ENCODE measurements at regions not wholly inside any gene's neighbourhood (a gene's known extent, or its start where the extent isn't known, plus 50 kb on each side); places are given as distances from the start of the nearest gene placed in this dataset.

DNA sequence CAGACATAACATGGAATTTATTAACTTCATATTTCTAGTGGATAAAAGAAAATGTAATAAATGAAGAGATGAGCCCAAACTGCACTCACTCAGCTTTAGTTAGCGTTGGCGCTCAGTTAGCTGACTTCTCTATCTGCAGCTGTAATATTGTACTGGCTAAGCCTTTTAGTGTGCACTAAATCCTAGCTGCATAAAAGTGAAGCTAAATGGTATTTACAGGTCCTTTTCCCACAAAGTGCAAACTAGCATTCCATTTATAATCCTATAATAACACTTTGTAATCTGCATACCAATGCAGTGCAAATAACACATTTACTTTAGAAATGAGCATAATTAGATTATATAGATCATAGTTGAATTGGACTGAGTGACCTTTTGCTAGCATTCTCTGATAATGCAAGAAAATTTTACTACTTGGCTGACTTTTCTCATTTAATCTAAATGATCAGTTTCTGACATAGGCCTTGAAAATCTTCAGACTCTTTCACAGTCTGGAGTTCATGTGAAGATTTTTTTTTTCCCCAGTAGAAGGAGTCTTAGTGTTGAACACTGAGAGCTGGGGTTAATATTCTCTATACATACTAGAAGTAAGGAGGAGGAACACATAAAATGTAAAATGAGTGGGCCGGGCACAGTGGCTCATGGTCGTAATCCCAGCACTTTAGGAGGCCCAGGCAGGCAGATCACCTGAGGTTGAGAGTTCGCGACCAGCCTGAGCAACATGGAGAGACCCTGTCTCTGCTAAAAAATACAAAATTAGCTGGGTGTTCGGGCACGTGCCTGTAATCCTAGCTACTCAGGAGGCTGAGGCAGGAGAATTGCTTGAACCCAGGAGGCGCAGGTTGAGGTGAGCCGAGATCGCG lies 1426.4 kb downstream of the PCDH9 start:
- no peaks in the 10 kb centered on the region for H3K36me3 ChIP-seq (ENCODE audit: insufficient read depth, low read length)
- Mint-ChIP-seq H3K27me3 (no peaks in the 10 kb centered on the region), H3K4me1 (ENCODE audit: low read depth) (no peaks in the 10 kb centered on the region), H3K27ac (no peak overlapping the region), H3K36me3 (ENCODE audit: low read depth) (no peaks in the 10 kb centered on the region), H3K9me3 (peaks cover 13% of the 10 kb centered on the region), H3K4me3 (no peak overlapping the region)
- H3K4me1 ChIP-seq (ENCODE audit: insufficient read depth, low read length): no peaks in the 10 kb centered on the region
- no peak overlapping the region for H3K27ac ChIP-seq (ENCODE audit: low read depth in 1 of 2, low read length in 2 of 2)
- H3K4me3 ChIP-seq (ENCODE audit: low read length): no peak overlapping the region
- CTCF ChIA-PET: no interaction called here
- no peak for TF ChIP-seq CTCF (IDR thresholded peaks at IDR 0.05)
- ATAC-seq (ENCODE audit: poor library complexity) (no peak), DNase-seq (no peak)
- H3K9me3 ChIP-seq (ENCODE audit: control insufficient read depth in 1 of 2, insufficient read depth in 1 of 2, low read length in 2 of 2): peaks cover 0 to 9% of the 10 kb centered on the region in 2 experiments
- intact Hi-C loops (cut with DNase I, micrococcal nuclease): no loop called here
- POLR2A ChIA-PET: no interaction called here
- H3K27me3 ChIP-seq (ENCODE audit: control insufficient read depth in 1 of 2, insufficient read depth in 2 of 2, low read length in 2 of 2): no peaks in the 10 kb centered on the region

- H3K36me3 Mint-ChIP-seq (ENCODE audit: low read depth): no peaks in the 10 kb centered on the region
These were observed 1440.3 kb downstream of the PCDH9 start for GRCh38 chr13:65789815-65790214.

DNA sequence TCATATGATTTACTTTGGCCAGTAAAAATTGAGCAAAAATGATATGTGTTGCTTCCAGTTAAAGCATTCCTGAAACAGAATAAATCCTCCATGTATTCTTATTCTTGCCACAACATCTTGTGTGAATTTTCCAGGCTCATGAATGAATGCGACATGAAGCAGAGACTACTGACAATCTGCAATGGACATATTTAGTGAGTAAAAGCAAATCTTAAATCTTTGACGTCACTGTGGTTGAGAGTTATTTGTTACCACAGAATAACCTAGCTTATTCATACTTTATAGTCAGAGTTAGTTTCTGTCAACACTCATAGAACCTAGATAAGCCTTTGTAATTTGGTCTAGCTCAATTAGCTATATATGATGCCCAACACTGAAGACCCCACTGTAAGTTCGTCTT lies 1443.1 kb downstream of the PCDH9 start:
- H3K4me3 Mint-ChIP-seq: no peak overlapping the region
- no peak for ATAC-seq (ENCODE audit: poor library complexity)
- no peak for DNase-seq
- no peaks in the 10 kb centered on the region for H3K36me3 ChIP-seq (ENCODE audit: insufficient read depth, low read length)
- H3K27ac Mint-ChIP-seq: no peak overlapping the region
- POLR2A ChIA-PET: no interaction called here
- TF ChIP-seq CTCF (IDR thresholded peaks at IDR 0.05): no peak
- no peaks in the 10 kb centered on the region for H3K4me1 Mint-ChIP-seq (ENCODE audit: low read depth)
- no peaks in the 10 kb centered on the region for H3K27me3 Mint-ChIP-seq
- peaks cover 0 to 20% of the 10 kb centered on the region in 2 experiments for H3K9me3 ChIP-seq (ENCODE audit: control insufficient read depth in 1 of 2, insufficient read depth in 1 of 2, low read length in 2 of 2)
- H3K4me1 ChIP-seq (ENCODE audit: insufficient read depth, low read length): no peaks in the 10 kb centered on the region
- H3K9me3 Mint-ChIP-seq: peaks cover 9% of the 10 kb centered on the region
- no peaks in the 10 kb centered on the region for H3K36me3 Mint-ChIP-seq (ENCODE audit: low read depth)
- CTCF ChIA-PET: no interaction called here
- no peaks in the 10 kb centered on the region for H3K27me3 ChIP-seq (ENCODE audit: control insufficient read depth in 1 of 2, insufficient read depth in 2 of 2, low read length in 2 of 2)
- H3K27ac ChIP-seq (ENCODE audit: low read depth in 1 of 2, low read length in 2 of 2): no peak overlapping the region
- intact Hi-C loops (cut with DNase I, micrococcal nuclease): no loop called here
- H3K4me3 ChIP-seq (ENCODE audit: low read length): no peak overlapping the region

More at GRCh38 chr13:65789815-65790214, 1440.3 kb downstream of the PCDH9 start:
- Histone ChIP-seq H3K27me3 (ENCODE audit: control insufficient read depth in 1 of 2, insufficient read depth in 2 of 2, low read length in 2 of 2) (no peaks in the 10 kb centered on the region), H3K4me1 (ENCODE audit: insufficient read depth, low read length) (no peaks in the 10 kb centered on the region), H3K27ac (ENCODE audit: low read depth in 1 of 2, low read length in 2 of 2) (no peak overlapping the region), H3K36me3 (ENCODE audit: insufficient read depth, low read length) (no peaks in the 10 kb centered on the region), H3K4me3 (ENCODE audit: low read length) (no peak overlapping the region), H3K9me3 (ENCODE audit: control insufficient read depth in 1 of 2, insufficient read depth in 1 of 2, low read length in 2 of 2) (peaks cover 0 to 4% of the 10 kb centered on the region in 2 experiments)
- no peak overlapping the region for H3K4me3 Mint-ChIP-seq
- no peaks in the 10 kb centered on the region for H3K4me1 Mint-ChIP-seq (ENCODE audit: low read depth)
- no peak overlapping the region for H3K27ac Mint-ChIP-seq
- no peak for ATAC-seq (ENCODE audit: poor library complexity)
- ChIA-PET CTCF (no interaction called here), POLR2A (no interaction called here)
- intact Hi-C loops (cut with DNase I, micrococcal nuclease): no loop called here
- H3K27me3 Mint-ChIP-seq: no peaks in the 10 kb centered on the region
- no peak for TF ChIP-seq CTCF (IDR thresholded peaks at IDR 0.05)
- H3K9me3 Mint-ChIP-seq: peaks cover 7% of the 10 kb centered on the region
- no peak for DNase-seq
